ENCODE measurements at regions not wholly inside any gene's neighbourhood (a gene's known extent, or its start where the extent isn't known, plus 50 kb on each side); places are given as distances from the start of the nearest gene placed in this dataset.

GRCh38 chr18:47719096-47719780, 211.2 kb downstream of the SMAD2 start:
- Histone ChIP-seq H4K8ac (ENCODE audit: low read depth, low read length) (no peak overlapping the region), H2BK15ac (replicated peaks; ENCODE audit: low read depth) (no peak overlapping the region), H3K4me3 (ENCODE audit: low read length) (no peak overlapping the region), H3K9ac (ENCODE audit: low read length) (no peak overlapping the region), H2BK120ac (ENCODE audit: low read depth, low read length) (no peak overlapping the region), H3K56ac (ENCODE audit: low read length) (no peak overlapping the region), H3K4me1 (ENCODE audit: control insufficient read depth, low read depth, low read length) (no peaks in the 10 kb centered on the region), H2BK5ac (ENCODE audit: low read length) (no peak overlapping the region), H3K27me3 (ENCODE audit: insufficient read depth, low read length, poor library complexity) (no peaks in the 10 kb centered on the region), H3K27ac (ENCODE audit: low read depth, low read length) (no peak overlapping the region), H3K4me2 (ENCODE audit: low read length) (no peak overlapping the region), H3K79me2 (ENCODE audit: control insufficient read depth, insufficient read depth, low read length) (no peaks in the 10 kb centered on the region), H3K18ac (ENCODE audit: low read length) (no peak overlapping the region), H3K23ac (ENCODE audit: low read length) (no peak overlapping the region), H4K5ac (ENCODE audit: low read length) (no peak overlapping the region), H2AK5ac (ENCODE audit: low read length) (no peak overlapping the region), H3K79me1 (ENCODE audit: low read length) (no peaks in the 10 kb centered on the region), H3K36me3 (ENCODE audit: control insufficient read depth, insufficient read depth, low read length) (no peaks in the 10 kb centered on the region), H3K4ac (ENCODE audit: low read depth, low read length) (no peak overlapping the region)
- WGBS (ENCODE audit: extremely low coverage, insufficient coverage, low lambda C conversion rate): no CpG with 5 or more reads among the region's 7 CpGs
- DNase-seq: no peak

DNA sequence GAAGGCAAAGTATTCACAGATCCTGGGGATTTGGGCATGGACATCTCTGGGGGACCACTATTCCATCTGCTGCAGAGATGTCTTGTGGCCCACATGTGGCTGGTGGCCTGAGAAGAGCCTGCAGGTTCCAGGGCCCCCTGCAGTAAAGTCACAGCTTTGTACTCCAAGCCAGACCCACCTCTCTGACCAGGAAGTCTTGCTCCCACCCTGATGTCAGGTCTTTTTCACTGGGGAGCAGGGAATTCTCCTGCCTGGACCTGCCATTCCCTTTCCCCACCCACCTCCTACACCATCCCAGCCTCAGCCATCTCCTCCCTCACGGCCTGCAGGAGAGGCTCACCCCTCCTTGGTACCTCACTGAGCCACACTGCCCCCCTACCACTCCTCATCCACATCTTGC, 211.8 kb downstream of the SMAD2 start:
- DNase-seq: no peak
- Histone ChIP-seq H3K4ac (ENCODE audit: low read depth, low read length) (no peak overlapping the region), H2AK5ac (ENCODE audit: low read length) (no peak overlapping the region), H2BK15ac (replicated peaks; ENCODE audit: low read depth) (no peak overlapping the region), H4K8ac (ENCODE audit: low read depth, low read length) (no peak overlapping the region), H3K4me1 (ENCODE audit: control insufficient read depth, low read depth, low read length) (no peaks in the 10 kb centered on the region), H3K36me3 (ENCODE audit: control insufficient read depth, insufficient read depth, low read length) (no peaks in the 10 kb centered on the region), H3K4me3 (ENCODE audit: low read length) (no peak overlapping the region), H3K27ac (ENCODE audit: low read depth, low read length) (no peak overlapping the region), H2BK120ac (ENCODE audit: low read depth, low read length) (no peak overlapping the region), H3K79me1 (ENCODE audit: low read length) (no peaks in the 10 kb centered on the region), H3K9ac (ENCODE audit: low read length) (no peak overlapping the region), H3K23ac (ENCODE audit: low read length) (no peak overlapping the region), H3K18ac (ENCODE audit: low read length) (no peak overlapping the region), H2BK5ac (ENCODE audit: low read length) (no peak overlapping the region), H4K5ac (ENCODE audit: low read length) (no peak overlapping the region), H3K27me3 (ENCODE audit: insufficient read depth, low read length, poor library complexity) (no peaks in the 10 kb centered on the region), H3K4me2 (ENCODE audit: low read length) (no peak overlapping the region), H3K56ac (ENCODE audit: low read length) (peak overlapping the region; percentile 3), H3K79me2 (ENCODE audit: control insufficient read depth, insufficient read depth, low read length) (no peaks in the 10 kb centered on the region)
- no CpG with 5 or more reads among the region's 1 CpG for WGBS (ENCODE audit: extremely low coverage, insufficient coverage, low lambda C conversion rate)

- Histone ChIP-seq H3K27ac (ENCODE audit: low read depth, low read length) (no peak overlapping the region), H3K4ac (ENCODE audit: low read depth, low read length) (no peak overlapping the region), H2BK120ac (ENCODE audit: low read depth, low read length) (no peak overlapping the region), H2AK5ac (ENCODE audit: low read length) (no peak overlapping the region), H3K79me2 (ENCODE audit: control insufficient read depth, insufficient read depth, low read length) (no peaks in the 10 kb centered on the region), H3K27me3 (ENCODE audit: insufficient read depth, low read length, poor library complexity) (no peaks in the 10 kb centered on the region), H3K56ac (ENCODE audit: low read length) (no peak overlapping the region), H3K23ac (ENCODE audit: low read length) (no peak overlapping the region), H4K8ac (ENCODE audit: low read depth, low read length) (no peak overlapping the region), H2BK15ac (replicated peaks; ENCODE audit: low read depth) (no peak overlapping the region), H3K9ac (ENCODE audit: low read length) (no peak overlapping the region), H3K4me1 (ENCODE audit: control insufficient read depth, low read depth, low read length) (no peaks in the 10 kb centered on the region), H2BK5ac (ENCODE audit: low read length) (no peak overlapping the region), H3K79me1 (ENCODE audit: low read length) (no peaks in the 10 kb centered on the region), H3K18ac (ENCODE audit: low read length) (no peak overlapping the region), H3K4me3 (ENCODE audit: low read length) (no peak overlapping the region), H3K4me2 (ENCODE audit: low read length) (no peak overlapping the region), H4K5ac (ENCODE audit: low read length) (no peak overlapping the region), H3K36me3 (ENCODE audit: control insufficient read depth, insufficient read depth, low read length) (no peaks in the 10 kb centered on the region)
- WGBS (ENCODE audit: extremely low coverage, insufficient coverage, low lambda C conversion rate): no CpG with 5 or more reads among the region's 3 CpGs
- DNase-seq: no peak
Measured at GRCh38 chr18:47717257-47717656, 213.2 kb downstream of the SMAD2 start.

DNA sequence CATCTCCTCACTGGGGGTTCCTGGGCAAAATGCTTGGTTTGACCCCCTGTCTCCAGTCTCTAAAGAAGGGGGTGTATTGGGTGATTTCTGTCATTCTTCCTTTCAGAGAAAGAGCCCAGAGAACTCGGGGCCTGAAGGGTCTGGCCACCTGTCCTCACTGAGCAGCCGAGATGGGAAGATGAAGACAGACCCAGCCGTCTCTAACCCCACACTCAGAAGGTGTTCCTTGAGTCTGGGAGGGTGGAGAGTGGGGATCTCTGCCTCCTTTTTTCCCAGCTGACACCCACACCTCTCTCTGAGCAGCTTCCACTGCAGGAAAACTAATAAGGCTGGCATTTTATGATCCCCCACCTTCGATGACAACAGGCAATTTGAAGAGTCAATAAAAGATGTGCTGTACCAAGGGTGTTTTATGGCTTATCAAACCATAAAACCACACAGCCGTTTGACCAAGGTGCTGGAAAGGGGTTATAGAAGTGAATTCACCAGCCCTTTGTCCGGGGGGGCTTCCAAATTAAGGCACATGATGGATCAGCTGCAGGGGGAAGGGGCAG, 213.8 kb downstream of the SMAD2 start:
- Histone ChIP-seq H3K36me3 (ENCODE audit: control insufficient read depth, insufficient read depth, low read length) (no peaks in the 10 kb centered on the region), H3K27ac (ENCODE audit: low read depth, low read length) (no peak overlapping the region), H3K4me2 (ENCODE audit: low read length) (no peak overlapping the region), H2BK5ac (ENCODE audit: low read length) (no peak overlapping the region), H3K4ac (ENCODE audit: low read depth, low read length) (no peak overlapping the region), H2BK15ac (replicated peaks; ENCODE audit: low read depth) (no peak overlapping the region), H3K9ac (ENCODE audit: low read length) (no peak overlapping the region), H4K8ac (ENCODE audit: low read depth, low read length) (no peak overlapping the region), H3K18ac (ENCODE audit: low read length) (no peak overlapping the region), H2BK120ac (ENCODE audit: low read depth, low read length) (no peak overlapping the region), H3K23ac (ENCODE audit: low read length) (no peak overlapping the region), H3K4me1 (ENCODE audit: control insufficient read depth, low read depth, low read length) (no peaks in the 10 kb centered on the region), H2AK5ac (ENCODE audit: low read length) (no peak overlapping the region), H4K5ac (ENCODE audit: low read length) (no peak overlapping the region), H3K27me3 (ENCODE audit: insufficient read depth, low read length, poor library complexity) (no peaks in the 10 kb centered on the region), H3K79me1 (ENCODE audit: low read length) (no peaks in the 10 kb centered on the region), H3K79me2 (ENCODE audit: control insufficient read depth, insufficient read depth, low read length) (no peaks in the 10 kb centered on the region), H3K4me3 (ENCODE audit: low read length) (no peak overlapping the region), H3K56ac (ENCODE audit: low read length) (no peak overlapping the region)
- no peak for DNase-seq
- no CpG with 5 or more reads among the region's 6 CpGs for WGBS (ENCODE audit: extremely low coverage, insufficient coverage, low lambda C conversion rate)

GRCh38 chr18:47710451-47710850, 220.0 kb downstream of the SMAD2 start:
- WGBS (ENCODE audit: extremely low coverage, insufficient coverage, low lambda C conversion rate): no CpG with 5 or more reads among the region's 2 CpGs
- no peak overlapping the region for H3K27ac ChIP-seq (ENCODE audit: low read depth, low read length)
- H3K27me3 ChIP-seq (ENCODE audit: insufficient read depth, low read length, poor library complexity): no peaks in the 10 kb centered on the region
- no peak overlapping the region for H3K9ac ChIP-seq (ENCODE audit: low read length)
- H3K79me1 ChIP-seq (ENCODE audit: low read length): no peaks in the 10 kb centered on the region
- no peak overlapping the region for H2BK15ac ChIP-seq (replicated peaks; ENCODE audit: low read depth)
- no peak overlapping the region for H4K8ac ChIP-seq (ENCODE audit: low read depth, low read length)
- H3K36me3 ChIP-seq (ENCODE audit: control insufficient read depth, insufficient read depth, low read length): no peaks in the 10 kb centered on the region
- DNase-seq: no peak
- no peak overlapping the region for H3K23ac ChIP-seq (ENCODE audit: low read length)
- no peak overlapping the region for H3K56ac ChIP-seq (ENCODE audit: low read length)
- no peak overlapping the region for H3K4me2 ChIP-seq (ENCODE audit: low read length)
- no peak overlapping the region for H2BK120ac ChIP-seq (ENCODE audit: low read depth, low read length)
- H3K79me2 ChIP-seq (ENCODE audit: control insufficient read depth, insufficient read depth, low read length): no peaks in the 10 kb centered on the region
- H3K4me1 ChIP-seq (ENCODE audit: control insufficient read depth, low read depth, low read length): no peaks in the 10 kb centered on the region
- no peak overlapping the region for H3K18ac ChIP-seq (ENCODE audit: low read length)
- no peak overlapping the region for H3K4ac ChIP-seq (ENCODE audit: low read depth, low read length)
- no peak overlapping the region for H2BK5ac ChIP-seq (ENCODE audit: low read length)
- H4K5ac ChIP-seq (ENCODE audit: low read length): no peak overlapping the region
- H2AK5ac ChIP-seq (ENCODE audit: low read length): no peak overlapping the region
- no peak overlapping the region for H3K4me3 ChIP-seq (ENCODE audit: low read length)

DNA sequence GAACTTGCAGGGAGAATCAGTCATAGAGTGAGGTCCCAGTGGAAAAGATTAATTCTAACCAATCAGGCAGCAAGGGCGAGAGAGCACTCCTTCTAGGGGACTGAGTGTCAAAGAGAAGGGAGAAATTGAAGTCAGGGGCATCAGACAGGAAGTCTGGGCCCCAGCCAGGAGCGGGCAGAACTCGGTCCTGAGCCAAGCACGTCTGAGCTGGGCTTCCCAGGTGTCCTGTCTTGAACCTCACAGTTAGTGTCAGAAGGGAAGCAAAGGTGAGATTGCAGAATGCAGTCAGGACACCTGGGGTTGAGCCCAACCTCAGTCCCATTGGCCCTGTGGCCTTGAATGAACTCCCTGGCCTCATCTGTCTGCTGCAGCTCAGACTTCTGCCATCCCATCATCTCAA, 220.9 kb downstream of the SMAD2 start:
- H3K23ac ChIP-seq (ENCODE audit: low read length): no peak overlapping the region
- no peak overlapping the region for H3K18ac ChIP-seq (ENCODE audit: low read length)
- no peak overlapping the region for H3K56ac ChIP-seq (ENCODE audit: low read length)
- H3K36me3 ChIP-seq (ENCODE audit: control insufficient read depth, insufficient read depth, low read length): no peaks in the 10 kb centered on the region
- no peak overlapping the region for H3K9ac ChIP-seq (ENCODE audit: low read length)
- H2BK15ac ChIP-seq (replicated peaks; ENCODE audit: low read depth): no peak overlapping the region
- no peaks in the 10 kb centered on the region for H3K4me1 ChIP-seq (ENCODE audit: control insufficient read depth, low read depth, low read length)
- no peak overlapping the region for H2AK5ac ChIP-seq (ENCODE audit: low read length)
- H4K5ac ChIP-seq (ENCODE audit: low read length): no peak overlapping the region
- no peak overlapping the region for H4K8ac ChIP-seq (ENCODE audit: low read depth, low read length)
- no peaks in the 10 kb centered on the region for H3K79me2 ChIP-seq (ENCODE audit: control insufficient read depth, insufficient read depth, low read length)
- WGBS (ENCODE audit: extremely low coverage, insufficient coverage, low lambda C conversion rate): no CpG with 5 or more reads among the region's 4 CpGs
- H3K4me2 ChIP-seq (ENCODE audit: low read length): no peak overlapping the region
- no peaks in the 10 kb centered on the region for H3K79me1 ChIP-seq (ENCODE audit: low read length)
- H3K4me3 ChIP-seq (ENCODE audit: low read length): no peak overlapping the region
- H2BK5ac ChIP-seq (ENCODE audit: low read length): no peak overlapping the region
- H3K27ac ChIP-seq (ENCODE audit: low read depth, low read length): no peak overlapping the region
- no peak overlapping the region for H3K4ac ChIP-seq (ENCODE audit: low read depth, low read length)
- no peaks in the 10 kb centered on the region for H3K27me3 ChIP-seq (ENCODE audit: insufficient read depth, low read length, poor library complexity)
- H2BK120ac ChIP-seq (ENCODE audit: low read depth, low read length): no peak overlapping the region
- no peak for DNase-seq

All from mesendoderm (in vitro differentiated cells).